HEK293T (cell line): ENCODE measurements at regions not wholly inside any gene's neighbourhood (a gene's known extent, or its start where the extent isn't known, plus 50 kb on each side); places are given as distances from the start of the nearest gene placed in this dataset.

Experiments
- ELF4 ChIP-seq: fragments of 450-650 bp; IDR thresholded peaks from 2 replicates; pipeline ENCODE4 v1.6.1; 2017; ENCODE audit warnings: antibody characterized with exemption
- FOXA1 ChIP-seq: fragments of 450-650 bp; IDR thresholded peaks from 2 replicates; pipeline ENCODE4 v1.6.1; 2016; ENCODE audit warnings: mild to moderate bottlenecking
- NFRKB ChIP-seq: fragments of 450-650 bp; IDR thresholded peaks from 2 replicates; pipeline ENCODE4 v1.6.1; 2016; ENCODE audit warnings: mild to moderate bottlenecking, moderate library complexity
- TF ChIP-seq, protein P1 (sequence below): fragments of 450-650 bp; IDR thresholded peaks from 2 replicates; pipeline ENCODE4 v1.6.1; 2016

DNA sequence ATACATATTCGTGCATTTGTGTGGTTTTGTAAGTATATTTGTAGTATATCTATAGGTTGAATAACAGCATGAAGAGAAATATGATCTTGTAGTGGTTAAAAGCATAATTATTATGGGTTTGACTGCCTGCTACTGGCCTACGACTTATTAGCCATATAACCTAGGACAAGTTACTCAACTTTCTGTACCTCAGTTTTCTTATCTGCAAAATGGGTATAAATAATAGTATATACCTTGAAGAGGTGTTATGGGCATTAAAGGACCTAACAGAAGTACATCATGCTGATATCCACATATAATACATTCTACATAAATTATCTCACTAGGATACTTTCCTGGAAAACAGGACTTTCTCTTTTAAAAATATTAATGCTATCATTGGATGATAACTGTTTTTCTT lies 118.3 kb upstream of the ELL2 start:
- TF ChIP-seq FOXA1 (no peak), ELF4 (no peak), NFRKB (no peak)
- TF ChIP-seq, protein P1, sequence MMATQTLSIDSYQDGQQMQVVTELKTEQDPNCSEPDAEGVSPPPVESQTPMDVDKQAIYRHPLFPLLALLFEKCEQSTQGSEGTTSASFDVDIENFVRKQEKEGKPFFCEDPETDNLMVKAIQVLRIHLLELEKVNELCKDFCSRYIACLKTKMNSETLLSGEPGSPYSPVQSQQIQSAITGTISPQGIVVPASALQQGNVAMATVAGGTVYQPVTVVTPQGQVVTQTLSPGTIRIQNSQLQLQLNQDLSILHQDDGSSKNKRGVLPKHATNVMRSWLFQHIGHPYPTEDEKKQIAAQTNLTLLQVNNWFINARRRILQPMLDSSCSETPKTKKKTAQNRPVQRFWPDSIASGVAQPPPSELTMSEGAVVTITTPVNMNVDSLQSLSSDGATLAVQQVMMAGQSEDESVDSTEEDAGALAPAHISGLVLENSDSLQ, result no peak
